ENCODE measurements at regions not wholly inside any gene's neighbourhood (a gene's known extent, or its start where the extent isn't known, plus 50 kb on each side); places are given as distances from the start of the nearest gene placed in this dataset.
A peak's percentile ranks its signal among the peaks of the same experiment; 100 is the strongest.
"Not testable (repeated sequence)": the region's sequence is repeated elsewhere in the genome, so short reads cannot be mapped to it uniquely, and the experiment has no call there.

GRCh38 chr6:30832864-30833263, 51.5 kb upstream of the DDR1 start:
- DNase-seq (ENCODE audit: low read depth in 2 of 2): no peak

DNA sequence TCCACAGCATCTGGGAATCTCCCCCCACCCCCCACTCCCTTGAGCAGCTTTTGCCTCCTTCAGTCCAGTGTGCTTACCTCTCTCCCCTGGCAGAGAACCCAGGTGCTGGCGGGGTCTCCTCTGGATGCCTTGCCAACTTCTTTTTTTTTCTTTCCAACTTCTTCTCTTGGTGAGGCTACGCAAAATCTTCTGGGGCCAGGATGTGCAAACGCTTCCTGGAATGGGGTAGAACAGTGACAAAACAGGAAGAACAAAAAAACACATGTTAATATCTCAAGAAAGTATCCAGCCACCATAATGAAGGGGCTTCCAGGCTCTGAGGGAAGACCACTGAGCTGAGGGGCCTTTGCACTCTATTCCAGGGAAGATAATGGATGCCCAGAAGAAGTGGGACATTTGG, 53.9 kb upstream of the DDR1 start:
- no peak for DNase-seq (ENCODE audit: low read depth in 2 of 2)

GRCh38 chr6:30829639-30830255, 54.6 kb upstream of the DDR1 start:
- no peak for DNase-seq (ENCODE audit: low read depth in 2 of 2)

DNA sequence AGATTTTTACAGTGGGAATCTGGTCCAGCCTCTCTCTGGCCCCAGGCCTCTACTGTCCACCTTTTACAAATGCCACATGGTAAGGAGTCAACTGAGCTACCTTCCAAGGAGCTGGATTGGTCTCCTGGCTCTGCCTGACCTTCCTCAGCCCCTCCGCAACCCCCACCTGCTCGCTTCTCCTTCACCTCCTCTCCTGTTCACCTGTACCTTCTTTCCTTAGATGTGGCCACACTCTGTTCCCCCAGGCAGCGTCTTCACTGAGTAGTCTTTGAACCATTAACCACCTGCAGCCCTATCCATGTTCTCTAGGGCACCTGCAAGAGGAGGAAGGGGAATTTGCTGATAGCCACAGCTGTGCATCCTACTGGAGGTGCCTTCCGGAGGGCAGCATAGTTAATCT, 55.3 kb upstream of the DDR1 start:
- DNase-seq (ENCODE audit: low read depth in 2 of 2): no peak

DNA sequence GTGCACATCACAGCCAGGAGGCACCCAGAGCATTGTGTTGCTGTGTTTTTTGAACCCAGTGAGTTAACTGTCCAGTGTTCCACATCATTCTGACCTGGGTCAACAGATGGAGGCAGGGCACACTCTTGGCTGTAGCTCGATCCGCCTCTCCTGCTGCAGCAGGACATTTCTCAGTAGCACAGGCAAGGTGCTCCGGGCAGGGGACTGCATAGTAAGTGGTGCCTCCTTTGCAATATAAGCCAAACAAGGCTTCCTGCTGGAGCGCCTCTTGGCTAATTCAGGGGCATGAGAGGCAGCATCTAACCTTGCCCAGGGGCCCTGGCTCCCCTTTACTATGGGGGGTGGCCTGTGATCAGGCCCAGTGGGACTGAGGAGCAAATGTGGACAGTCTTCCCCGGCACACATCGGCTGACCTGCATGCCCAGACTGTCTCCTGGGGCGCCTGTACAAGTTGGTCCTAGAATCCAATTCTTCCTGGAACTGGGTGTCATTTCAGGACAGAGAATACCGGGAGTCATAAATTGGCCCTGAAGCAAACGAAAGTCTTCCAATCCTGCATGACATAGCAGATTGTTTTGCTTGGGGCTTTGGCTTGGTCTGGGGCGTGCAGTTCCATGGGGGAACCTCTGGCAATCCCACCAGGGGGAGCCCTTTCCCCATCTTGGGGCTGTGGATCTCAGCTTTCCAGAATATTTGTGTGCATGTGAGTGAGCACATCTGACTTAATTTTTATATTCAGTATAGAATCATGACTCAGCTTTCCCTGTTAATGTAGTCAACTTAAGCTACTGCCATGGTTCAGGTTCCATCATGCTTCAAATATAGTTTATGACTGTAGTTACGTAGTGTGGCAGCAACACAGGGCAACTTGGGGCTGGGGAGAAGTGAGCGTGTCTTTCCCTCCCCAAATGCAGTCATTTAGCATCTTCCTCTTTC, 56.0 kb upstream of the DDR1 start:
- peak; percentile 60 to 70 for DNase-seq (ENCODE audit: low read depth in 2 of 2)

DNA sequence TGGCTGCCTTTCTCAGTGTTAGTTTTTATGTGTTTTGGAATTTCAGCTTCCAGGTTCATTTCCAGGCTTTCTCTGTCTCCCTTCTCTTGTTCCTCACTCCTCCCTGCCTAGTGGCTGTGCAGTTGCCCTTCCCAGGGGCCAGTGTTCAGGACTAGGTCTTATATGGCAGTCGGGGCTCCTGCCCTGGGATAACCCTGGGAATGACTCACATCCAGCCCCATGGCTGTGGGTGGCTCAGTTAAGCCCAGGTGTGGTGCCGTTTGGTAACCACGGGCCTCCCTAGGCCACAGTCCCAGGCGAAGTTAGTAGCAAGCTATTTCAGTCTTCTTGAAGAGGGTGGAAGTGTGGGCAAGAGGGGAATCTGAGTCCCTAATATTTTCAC, 57.4 kb upstream of the DDR1 start:
- DNase-seq (ENCODE audit: low read depth in 2 of 2): no peak

DNA sequence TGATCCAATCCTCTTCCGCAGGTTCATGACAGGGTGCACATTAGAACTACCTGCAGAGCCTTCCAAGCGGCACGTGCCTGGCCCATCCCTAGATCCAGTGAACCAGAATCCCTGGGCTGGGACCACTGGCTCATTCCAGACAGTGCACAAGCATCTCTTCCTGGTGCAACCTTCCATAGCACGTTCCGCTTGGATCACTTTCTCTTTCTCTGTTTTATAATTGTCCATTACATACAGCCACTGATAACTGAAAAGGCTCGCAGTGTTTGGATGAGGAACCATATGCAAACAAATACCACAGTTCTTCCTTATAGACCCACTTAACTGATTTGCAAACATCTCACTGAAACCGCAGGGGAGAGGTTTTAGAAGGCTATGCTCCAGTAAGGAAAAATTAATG, 59.6 kb upstream of the DDR1 start:
- no peak for DNase-seq (ENCODE audit: low read depth in 2 of 2)

DNA sequence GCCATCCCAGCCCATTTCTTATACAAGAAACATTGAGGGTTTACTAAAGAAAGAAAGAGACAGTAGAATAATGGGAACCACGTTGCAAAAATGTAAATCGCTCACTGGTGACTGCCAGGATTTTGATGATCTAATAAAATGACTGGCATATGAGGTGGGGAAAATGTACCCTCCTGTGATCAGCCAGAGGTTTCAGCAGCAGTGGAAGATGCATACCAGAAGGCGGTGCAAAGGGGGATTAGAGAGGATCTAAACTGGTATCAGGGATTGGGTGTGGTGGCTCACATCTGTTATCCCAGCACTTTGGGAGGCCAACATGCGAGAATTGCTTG, 60.8 kb upstream of the DDR1 start:
- no peak for DNase-seq (ENCODE audit: low read depth in 2 of 2)

DNA sequence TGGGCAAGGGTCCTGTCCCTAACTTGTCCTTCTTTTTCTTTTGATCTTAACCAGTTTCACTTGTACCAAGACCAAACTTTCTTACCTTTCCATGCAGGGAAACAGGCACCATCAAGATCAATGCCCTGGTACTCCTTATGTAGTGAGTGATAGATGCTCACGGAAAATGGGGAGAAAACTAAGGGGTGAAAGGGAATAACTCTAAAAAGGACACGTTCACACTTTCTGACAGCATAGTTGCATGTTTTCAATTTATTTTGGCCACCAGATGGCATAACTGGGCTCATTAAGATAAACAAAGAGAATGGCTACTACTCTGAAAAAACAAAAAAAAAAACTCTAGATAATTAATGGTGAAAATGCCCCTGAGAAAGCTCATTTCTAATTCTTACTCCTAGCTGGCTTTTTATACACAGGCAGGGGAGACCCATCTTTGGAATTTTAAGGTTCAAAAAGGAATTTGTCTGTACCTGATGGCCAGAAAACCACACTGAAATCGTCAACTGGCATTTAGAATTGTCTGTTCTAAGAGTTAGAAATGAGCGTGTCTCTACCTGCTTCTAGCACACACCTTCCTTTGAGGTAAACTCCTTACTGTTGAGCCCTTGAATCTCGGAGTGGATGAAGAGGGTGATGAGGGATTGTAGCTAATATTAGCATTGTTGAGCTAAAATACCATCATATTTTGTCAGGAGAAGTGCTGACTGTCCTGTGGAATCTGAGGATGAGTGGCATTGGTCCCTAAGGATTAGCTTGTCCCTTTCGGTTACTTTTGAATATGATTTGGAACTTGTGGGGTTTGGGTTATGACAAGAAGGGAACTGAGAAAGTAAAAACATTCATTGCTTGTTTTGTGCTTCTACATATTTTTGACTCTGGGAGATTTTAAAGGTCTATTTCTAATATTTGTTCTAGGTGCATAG, 62.2 kb upstream of the DDR1 start:
- DNase-seq (ENCODE audit: low read depth in 2 of 2): no peak

DNA sequence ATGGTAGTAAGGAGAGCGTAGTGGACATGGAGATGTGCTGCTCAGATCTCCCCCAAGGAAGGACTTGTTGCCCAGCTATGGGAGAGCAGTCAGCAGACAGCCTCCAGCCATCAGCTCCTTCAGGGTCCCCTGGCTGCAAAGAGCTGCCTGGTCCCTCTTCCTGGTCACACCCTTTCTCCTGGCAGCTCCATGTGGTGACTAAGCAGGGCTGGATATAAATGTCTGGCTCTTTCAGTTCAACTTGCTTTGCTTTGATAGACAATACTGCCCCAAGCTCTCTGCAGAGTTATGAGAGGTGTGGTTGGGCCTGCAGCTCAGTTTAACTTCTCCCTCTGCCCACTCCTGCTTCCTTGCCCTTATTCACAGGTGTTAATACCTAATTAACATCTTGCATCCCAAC, 64.1 kb upstream of the DDR1 start:
- no peak for DNase-seq (ENCODE audit: low read depth in 2 of 2)

- peak in 1 of 2 donors; percentile 78 for DNase-seq (ENCODE audit: low read depth in 2 of 2)
Observed at GRCh38 chr6:30819297-30819917, 64.9 kb upstream of the DDR1 start.

- DNase-seq (ENCODE audit: low read depth in 2 of 2): no peak
Observed at GRCh38 chr6:30818391-30818841, 65.9 kb upstream of the DDR1 start.

DNA sequence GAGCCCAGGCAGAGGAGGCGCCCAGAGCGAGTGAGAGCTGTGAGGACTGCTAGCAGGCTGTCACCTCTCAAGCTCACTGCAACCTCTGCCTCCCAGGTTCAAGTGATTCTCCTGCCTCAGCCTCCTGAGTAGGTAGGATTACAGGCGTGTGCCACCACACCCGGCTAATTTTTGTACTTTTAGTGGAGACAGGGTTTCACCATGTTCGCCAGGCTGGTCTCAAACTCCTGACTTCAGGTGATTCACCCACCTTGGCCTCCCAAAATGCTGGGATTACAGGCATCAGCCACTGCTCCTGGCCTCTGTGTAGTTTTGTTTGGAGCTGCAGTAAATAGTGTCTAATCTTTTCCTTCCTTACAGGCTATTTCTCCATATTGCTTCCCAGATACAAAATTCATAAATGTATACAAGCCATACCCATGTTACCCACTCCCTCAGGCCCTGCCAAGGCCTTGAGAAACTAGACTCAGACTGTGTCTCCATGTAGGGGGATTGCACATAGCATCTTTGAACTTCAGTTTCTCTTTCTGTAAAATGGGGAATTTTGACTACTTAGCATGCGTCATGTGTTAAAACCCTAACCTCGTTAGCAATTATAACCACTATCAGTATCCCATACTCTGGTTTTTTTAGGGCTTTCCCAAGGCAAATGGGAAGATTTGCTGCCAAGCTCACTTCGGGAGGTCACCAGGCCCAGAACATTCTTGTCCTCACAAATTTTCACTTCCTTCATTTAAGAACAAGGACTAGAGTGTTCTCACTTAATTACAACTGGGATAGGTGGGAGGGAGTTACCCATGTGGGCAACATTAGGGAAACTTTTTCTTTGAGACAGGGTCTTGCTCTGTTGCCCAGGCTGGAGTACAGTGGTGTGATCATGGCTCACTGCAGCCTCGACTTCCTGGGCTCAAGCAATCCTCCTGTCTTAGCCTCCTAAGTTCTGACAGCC, 67.3 kb upstream of the DDR1 start:
- DNase-seq (ENCODE audit: low read depth in 2 of 2): no peak

DNA sequence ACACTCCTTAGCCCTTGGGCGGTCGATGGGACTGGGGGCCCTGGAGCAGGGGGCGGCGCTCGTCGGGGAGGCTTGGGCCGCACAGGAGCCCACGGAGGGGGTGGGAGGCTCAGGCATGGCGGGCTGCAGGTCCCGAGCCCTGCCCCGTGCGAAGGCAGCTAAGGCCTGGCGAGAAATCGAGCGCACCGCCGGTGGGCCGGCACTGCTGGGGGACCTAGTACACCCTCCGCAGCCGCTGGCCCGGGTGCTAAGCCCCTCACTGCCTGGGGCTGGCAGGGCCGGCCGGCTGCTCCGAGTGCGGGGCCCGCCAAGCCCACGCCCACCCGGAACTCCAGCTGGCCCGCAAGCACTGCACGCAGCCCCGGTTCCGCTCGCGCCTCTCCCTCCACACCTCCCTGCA, 68.0 kb upstream of the DDR1 start:
- DNase-seq (ENCODE audit: low read depth in 2 of 2): not testable (repeated sequence)

DNA sequence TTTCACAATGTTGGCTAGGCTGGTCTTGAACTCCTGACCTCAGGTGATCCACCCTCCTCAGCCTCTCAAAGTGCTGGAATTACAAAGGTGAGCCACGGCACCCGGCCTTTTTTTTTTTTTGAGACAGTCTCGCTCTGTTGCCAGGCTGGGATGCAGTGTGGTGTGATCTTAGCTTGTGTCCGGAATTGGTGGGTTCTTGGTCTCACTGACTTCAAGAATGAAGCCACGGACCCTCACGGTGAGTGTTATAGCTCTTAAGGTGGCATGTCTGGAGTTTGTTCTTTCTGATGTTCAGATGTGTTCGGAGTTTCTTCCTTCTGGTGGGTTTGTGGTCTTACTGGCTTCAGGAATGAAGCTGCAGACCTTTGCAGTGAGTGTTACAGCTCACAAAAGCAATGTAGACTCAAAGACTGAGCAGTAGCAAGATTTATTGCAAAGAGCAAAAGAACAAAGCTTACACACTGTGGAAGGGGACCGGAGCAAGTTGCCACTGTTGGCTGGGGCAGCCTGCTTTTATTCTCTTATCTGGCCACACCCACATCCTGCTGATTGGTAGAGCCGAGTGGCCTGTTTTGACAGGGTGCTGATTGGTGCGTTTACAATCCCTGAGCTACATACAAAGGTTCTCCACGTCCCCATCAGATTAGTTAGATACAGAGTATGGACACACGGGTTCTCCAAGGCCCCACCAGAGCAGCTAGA, 69.1 kb upstream of the DDR1 start:
- not testable (repeated sequence) for DNase-seq (ENCODE audit: low read depth in 2 of 2)

DNA sequence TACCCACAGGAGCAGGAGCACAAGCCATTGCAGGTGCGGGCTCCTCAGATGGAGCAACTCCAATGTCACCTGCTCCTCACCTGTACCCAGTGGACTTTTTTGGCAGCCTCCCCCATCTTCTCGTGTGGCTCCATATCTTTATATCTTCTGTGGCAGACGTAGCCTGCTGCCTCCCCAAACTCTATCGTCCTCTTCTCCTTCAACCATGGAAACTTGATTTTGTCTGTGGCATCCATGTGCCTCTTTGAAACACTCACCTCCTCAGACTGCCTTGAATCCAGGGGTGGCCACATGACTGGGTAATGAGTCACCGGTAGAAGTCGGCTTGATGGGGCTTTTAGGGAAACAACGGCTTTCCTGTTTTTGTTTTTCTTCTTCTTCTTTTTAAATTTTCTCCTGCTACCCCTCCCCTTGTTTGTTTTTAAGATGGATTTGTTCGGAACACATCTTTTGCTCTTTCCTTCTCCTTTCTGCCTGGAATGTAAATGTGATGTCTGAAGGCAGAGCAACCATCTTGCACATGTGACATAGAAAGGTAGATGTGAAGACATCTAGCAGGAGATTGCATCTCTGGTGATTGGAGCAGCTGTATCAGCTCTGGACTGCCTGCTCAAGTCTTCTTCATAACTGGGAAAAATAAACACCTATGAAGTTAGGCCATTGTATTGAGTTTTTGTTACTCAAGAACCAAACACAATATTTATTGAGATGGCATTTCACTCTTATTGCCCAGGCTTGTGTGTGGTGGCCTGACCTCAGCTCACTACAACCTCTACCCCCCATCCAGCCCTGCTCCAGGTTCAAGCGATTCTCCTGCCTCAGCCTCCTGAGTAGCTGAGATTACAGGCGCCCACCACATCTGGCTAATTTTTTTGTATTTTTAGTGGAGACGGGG, 69.9 kb upstream of the DDR1 start:
- DNase-seq (ENCODE audit: low read depth in 2 of 2): peak in 1 of 2 donors; percentile 49

DNA sequence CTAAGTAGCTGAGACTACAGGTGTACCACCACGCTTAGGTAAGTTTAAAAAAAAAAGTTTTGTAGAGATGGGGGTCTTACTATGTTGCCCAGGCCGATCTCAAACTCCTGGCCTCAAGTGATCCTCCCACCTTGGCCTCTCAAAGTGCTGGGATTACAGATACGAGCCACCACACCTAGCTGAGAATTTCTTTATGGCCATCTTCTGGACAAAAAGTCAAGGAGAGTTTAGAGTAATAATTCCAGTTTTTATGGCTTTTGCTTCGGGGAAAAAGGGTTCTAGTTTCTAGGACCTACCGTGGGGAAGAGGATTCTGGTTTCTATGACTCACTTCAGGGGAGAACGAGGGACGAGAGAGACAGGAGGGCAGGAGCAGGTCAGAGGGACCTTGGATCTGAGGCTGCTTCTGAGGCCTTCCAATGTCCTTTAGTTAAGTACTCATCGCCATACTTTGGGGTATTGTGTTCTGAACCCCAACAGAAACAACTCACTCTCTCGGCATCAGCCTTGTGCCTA, 69.3 kb upstream of the IER3 start:
- no peak for DNase-seq (ENCODE audit: low read depth in 2 of 2)

GRCh38 chr6:30810813-30811339, 66.5 kb upstream of the IER3 start:
- DNase-seq (ENCODE audit: low read depth in 2 of 2): peak; percentile 57 to 87

Measured in stimulated activated CD8-positive, alpha-beta memory T cell treated with anti-CD3 and anti-CD28 coated beads, Interleukin-15, amount 100 ng/mL, for 4 hours (primary cell).